Gastroesophageal sphincter (tissue), 4 donors: ENCODE measurements at regions not wholly inside any gene's neighbourhood (a gene's known extent, or its start where the extent isn't known, plus 50 kb on each side); places are given as distances from the start of the nearest gene placed in this dataset.

Experiments
- ATAC-seq: fragments of 150-250 bp; one replicate; pipeline ENCODE4 v1.9.1; 2016; ENCODE audit warnings: mild to moderate bottlenecking, moderate library complexity
- H3K27ac ChIP-seq, 4 donors: fragments of 200-600 bp; sonication (generic) in 3 of 4; 1 replicate in 3 of 4; 2 replicates in 1 of 4; pipeline ENCODE4 v1.5.1; 2016 to 2019
- H3K27me3 ChIP-seq: fragments of 200-600 bp; sonication (generic); one replicate; pipeline ENCODE4 v1.5.1; 2019
- H3K36me3 ChIP-seq, 2 donors: fragments of 200-600 bp; sonication (generic); one replicate each; pipeline ENCODE4 v1.5.1; 2019; ENCODE audit warnings: control low read depth in 1 of 2
- H3K4me1 ChIP-seq, 3 donors: fragments of 200-600 bp; sonication (generic); 1 replicate in 2 of 3; 2 replicates in 1 of 3; pipeline ENCODE4 v1.5.1; 2016 to 2019; ENCODE audit warnings: control low read depth in 2 of 3
- H3K4me3 ChIP-seq, 2 donors: fragments of 200-600 bp; sonication (generic); one replicate each; pipeline ENCODE4 v1.5.1; 2019; ENCODE audit warnings: mild to moderate bottlenecking in 1 of 2, moderate library complexity in 1 of 2
- H3K9me3 ChIP-seq, 3 donors: fragments of 200-600 bp; sonication (generic); one replicate each; pipeline ENCODE4 v1.5.1; 2017 to 2019; ENCODE audit warnings: control low read depth in 2 of 3
- EP300 ChIP-seq: sonication (generic); formaldehyde crosslinking; IDR thresholded peaks from one replicate; pipeline ENCODE4 v1.6.1; 2017; ENCODE audit warnings: antibody characterized with exemption, mild to moderate bottlenecking
- POLR2A ChIP-seq, 2 donors: fragments of 450-650 bp; IDR thresholded peaks; one replicate each; pipeline ENCODE4 v1.6.1; 2017; ENCODE audit warnings: antibody characterized with exemption in 2 of 2, mild to moderate bottlenecking in 2 of 2, moderate library complexity in 1 of 2
- POLR2AphosphoS5 ChIP-seq: sonication (generic); formaldehyde crosslinking; IDR thresholded peaks from one replicate; pipeline ENCODE4 v1.6.1; 2017; ENCODE audit warnings: antibody characterized with exemption
- WGBS, 2 donors: methylation state at CpG; one replicate each; pipeline ENCODE4 v1.1.5; 2018; ENCODE audit warnings: low coverage in 1 of 2; 5-methylcytosine and 5-hydroxymethylcytosine counted together
- TF ChIP-seq, protein P1 (sequence below), 4 experiments: fragments of 200-600 bp in 2 of 4; fragments of 450-650 bp in 2 of 4; sonication (generic) in 1 of 4; IDR thresholded peaks; one replicate each; pipeline ENCODE4 v1.5.1; 2017 to 2019; ENCODE audit warnings: antibody characterized with exemption in 4 of 4, mild to moderate bottlenecking in 2 of 4, moderate library complexity in 2 of 4

DNA sequence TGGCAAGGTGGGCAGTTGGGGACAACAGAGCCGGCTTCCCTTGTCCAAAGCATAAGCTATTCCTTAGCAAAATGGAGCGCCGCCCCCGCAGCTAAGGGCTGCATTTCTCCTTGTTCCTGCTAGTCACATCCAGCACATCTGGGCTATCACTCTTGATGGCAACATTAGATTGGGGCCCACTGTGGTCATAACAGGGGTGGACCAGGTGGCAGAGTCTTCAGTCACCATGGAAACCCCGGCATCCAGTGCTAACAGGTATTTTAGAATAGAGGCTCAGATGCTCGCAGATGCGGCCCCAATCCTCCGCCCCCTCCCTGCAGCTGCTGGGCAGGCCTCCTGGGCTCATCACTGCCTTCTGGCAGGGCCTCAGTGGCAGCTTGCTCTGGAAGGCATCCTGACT, 125.9 kb downstream of the GPCPD1 start:
- TF ChIP-seq POLR2A (IDR thresholded peaks at IDR 0.05): no peak
- TF ChIP-seq, protein P1, sequence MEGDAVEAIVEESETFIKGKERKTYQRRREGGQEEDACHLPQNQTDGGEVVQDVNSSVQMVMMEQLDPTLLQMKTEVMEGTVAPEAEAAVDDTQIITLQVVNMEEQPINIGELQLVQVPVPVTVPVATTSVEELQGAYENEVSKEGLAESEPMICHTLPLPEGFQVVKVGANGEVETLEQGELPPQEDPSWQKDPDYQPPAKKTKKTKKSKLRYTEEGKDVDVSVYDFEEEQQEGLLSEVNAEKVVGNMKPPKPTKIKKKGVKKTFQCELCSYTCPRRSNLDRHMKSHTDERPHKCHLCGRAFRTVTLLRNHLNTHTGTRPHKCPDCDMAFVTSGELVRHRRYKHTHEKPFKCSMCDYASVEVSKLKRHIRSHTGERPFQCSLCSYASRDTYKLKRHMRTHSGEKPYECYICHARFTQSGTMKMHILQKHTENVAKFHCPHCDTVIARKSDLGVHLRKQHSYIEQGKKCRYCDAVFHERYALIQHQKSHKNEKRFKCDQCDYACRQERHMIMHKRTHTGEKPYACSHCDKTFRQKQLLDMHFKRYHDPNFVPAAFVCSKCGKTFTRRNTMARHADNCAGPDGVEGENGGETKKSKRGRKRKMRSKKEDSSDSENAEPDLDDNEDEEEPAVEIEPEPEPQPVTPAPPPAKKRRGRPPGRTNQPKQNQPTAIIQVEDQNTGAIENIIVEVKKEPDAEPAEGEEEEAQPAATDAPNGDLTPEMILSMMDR (IDR thresholded peaks at IDR 0.05): no peak
- no peak for TF ChIP-seq POLR2AphosphoS5
- no peak for TF ChIP-seq EP300
- ATAC-seq: no peak
- H3K27ac ChIP-seq: no peak overlapping the region

DNA sequence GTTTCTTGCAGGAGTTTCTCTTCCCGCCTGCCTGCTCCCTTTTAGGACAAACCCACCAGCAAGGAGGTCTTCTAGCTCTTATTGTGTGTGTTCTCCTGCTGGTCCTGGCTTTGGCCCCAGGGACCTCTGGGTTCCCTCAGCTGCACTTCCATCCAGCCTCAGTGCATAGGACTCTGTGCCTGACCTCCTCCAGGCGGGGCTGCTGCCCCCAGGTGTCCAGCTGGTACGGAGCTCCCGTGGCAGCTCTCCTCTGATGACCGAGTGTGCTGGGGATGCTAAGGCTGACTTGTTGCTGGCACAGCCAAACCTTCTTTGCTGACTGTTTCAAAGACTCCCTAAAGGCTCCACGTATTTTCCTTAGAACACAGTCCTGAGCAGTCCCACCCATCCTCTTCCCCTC, 126.5 kb downstream of the GPCPD1 start:
- no peak for TF ChIP-seq POLR2AphosphoS5
- TF ChIP-seq POLR2A (IDR thresholded peaks at IDR 0.05): no peak
- TF ChIP-seq, protein P1 (IDR thresholded peaks at IDR 0.05): no peak
- no peak for TF ChIP-seq EP300
- H3K27ac ChIP-seq: no peak overlapping the region
- H3K27me3 ChIP-seq: peaks cover 8% of the 10 kb centered on the region
- H3K4me3 ChIP-seq: no peak overlapping the region
- H3K36me3 ChIP-seq: no peaks in the 10 kb centered on the region
- no peaks in the 10 kb centered on the region for H3K9me3 ChIP-seq
- 25 to 35% methylated on average over 2 to 6 of the region's 6 CpGs for WGBS, 2 donors
- ATAC-seq: no peak
- H3K4me1 ChIP-seq: no peaks in the 10 kb centered on the region

More for the DNA sequence above, 125.9 kb downstream of the GPCPD1 start:
- no peaks in the 10 kb centered on the region for H3K4me1 ChIP-seq
- H3K4me3 ChIP-seq: no peak overlapping the region
- H3K36me3 ChIP-seq: no peaks in the 10 kb centered on the region
- H3K9me3 ChIP-seq: no peaks in the 10 kb centered on the region
- 80% methylated on average over 1 of the region's 8 CpGs; no CpG with 5 or more reads in 1 of the 2 donors for WGBS, 2 donors
- H3K27me3 ChIP-seq: peaks cover 8% of the 10 kb centered on the region

DNA sequence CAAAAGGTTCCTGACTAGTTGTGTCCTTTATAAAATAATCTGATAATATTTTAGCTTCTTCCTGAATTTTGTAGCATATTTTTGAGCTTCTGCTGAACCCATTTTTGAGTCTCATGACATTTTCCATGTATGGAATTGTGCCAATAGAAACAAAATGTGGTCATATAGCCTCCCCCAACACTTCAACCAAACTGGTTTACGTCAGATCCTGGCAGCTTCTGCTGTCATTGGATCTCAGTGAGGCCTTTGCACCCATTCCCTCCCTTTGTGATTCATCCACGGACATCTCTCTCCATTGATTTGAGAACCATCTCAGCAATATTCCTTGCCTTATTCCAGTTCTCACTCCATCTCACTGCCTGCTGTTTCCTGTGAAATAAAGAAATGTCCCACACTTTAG, 128.0 kb downstream of the GPCPD1 start:
- TF ChIP-seq EP300 (no peak), POLR2A (IDR thresholded peaks at IDR 0.05) (no peak), POLR2AphosphoS5 (no peak)
- TF ChIP-seq, protein P1 (IDR thresholded peaks at IDR 0.05): no peak
- Histone ChIP-seq H3K9me3 (no peaks in the 10 kb centered on the region), H3K4me1 (no peaks in the 10 kb centered on the region), H3K27me3 (peaks cover 8% of the 10 kb centered on the region), H3K4me3 (no peak overlapping the region), H3K36me3 (no peaks in the 10 kb centered on the region), H3K27ac (no peak overlapping the region)
- ATAC-seq: no peak
- 8 to 35% methylated on average over 2 of the region's 2 CpGs for WGBS, 2 donors

DNA sequence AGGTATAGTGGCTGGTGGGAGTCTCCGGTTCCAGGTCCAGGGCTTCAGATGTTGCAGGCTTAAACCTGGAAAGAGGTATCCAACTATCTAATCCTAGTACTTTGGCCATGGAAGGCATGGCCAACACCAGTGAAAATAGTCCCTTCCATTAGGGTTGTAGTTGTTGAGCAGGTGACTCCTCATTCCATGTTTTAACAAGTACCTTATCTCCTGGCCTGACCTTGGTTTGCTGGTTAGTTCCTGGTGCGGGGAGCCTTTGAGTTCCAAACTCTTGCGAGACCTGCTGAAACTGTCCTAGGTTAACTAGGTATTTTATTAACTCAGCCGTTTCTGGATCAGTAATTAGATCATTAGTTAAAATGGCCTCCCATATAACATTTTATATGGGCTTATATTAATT, 128.9 kb downstream of the GPCPD1 start:
- WGBS, 2 donors: 81 to 88% methylated on average over 3 to 4 of the region's 4 CpGs
- peaks cover 7% of the 10 kb centered on the region for H3K27me3 ChIP-seq

DNA sequence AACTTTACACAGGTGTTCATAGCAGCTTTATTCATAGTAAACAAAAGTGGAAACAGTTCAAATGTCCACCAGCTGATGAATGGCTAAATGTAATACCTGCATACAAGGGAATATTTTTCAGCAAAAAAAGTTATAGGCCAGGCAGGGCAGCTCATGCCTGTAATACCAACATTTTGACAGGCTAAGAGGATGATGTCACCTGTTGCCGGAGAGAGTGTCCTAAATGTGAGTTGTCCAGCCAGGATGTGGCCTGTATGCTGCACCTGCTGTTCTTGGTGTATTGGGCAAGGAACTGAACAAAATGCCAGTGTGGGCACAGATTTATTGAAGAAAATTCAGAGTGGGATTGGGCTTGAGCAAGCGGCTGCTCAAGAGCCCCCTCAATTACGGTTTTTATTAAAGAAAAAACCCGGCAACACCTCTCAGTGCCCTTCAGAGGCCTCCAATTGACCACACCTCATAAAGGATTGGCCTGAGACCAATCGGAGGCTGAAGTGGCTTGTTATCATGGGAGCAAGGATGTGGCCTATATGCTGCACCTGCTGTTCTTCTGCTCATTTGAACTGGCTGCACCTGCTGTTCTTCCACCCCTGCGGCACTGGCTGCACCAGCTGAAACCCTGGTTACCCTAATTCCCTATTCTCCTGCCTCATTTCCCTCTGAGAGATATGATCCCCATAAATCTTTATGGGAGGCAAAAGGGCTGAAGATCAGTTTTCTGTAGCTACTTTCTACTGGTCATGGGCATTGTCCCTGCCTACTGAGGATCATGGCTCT, 129.8 kb downstream of the GPCPD1 start:
- Histone ChIP-seq H3K27ac (no peak overlapping the region), H3K9me3 (no peaks in the 10 kb centered on the region), H3K4me1 (no peaks in the 10 kb centered on the region), H3K27me3 (no peaks in the 10 kb centered on the region), H3K4me3 (no peak overlapping the region), H3K36me3 (no peaks in the 10 kb centered on the region)
- ATAC-seq: no peak
- TF ChIP-seq, protein P1 (IDR thresholded peaks at IDR 0.05): no peak
- TF ChIP-seq EP300: no peak
- TF ChIP-seq POLR2AphosphoS5: no peak
- no peak for TF ChIP-seq POLR2A (IDR thresholded peaks at IDR 0.05)
- WGBS, 2 donors: 66 to 98% methylated on average over 3 to 6 of the region's 6 CpGs

More for the DNA sequence above, 128.9 kb downstream of the GPCPD1 start:
- no peaks in the 10 kb centered on the region for H3K4me1 ChIP-seq
- no peaks in the 10 kb centered on the region for H3K36me3 ChIP-seq
- no peaks in the 10 kb centered on the region for H3K9me3 ChIP-seq
- no peak for TF ChIP-seq POLR2A (IDR thresholded peaks at IDR 0.05)
- no peak overlapping the region for H3K4me3 ChIP-seq
- no peak overlapping the region for H3K27ac ChIP-seq
- ATAC-seq: no peak
